Mesendoderm (in vitro differentiated cells): ENCODE measurements at regions not wholly inside any gene's neighbourhood (a gene's known extent, or its start where the extent isn't known, plus 50 kb on each side); places are given as distances from the start of the nearest gene placed in this dataset.
A peak's percentile ranks its signal among the peaks of the same experiment; 100 is the strongest.

Source experiments
- DNase-seq: peaks from one replicate; pipeline ENCODE4 v3.0.0; 2013
- H2AK5ac ChIP-seq: 2 replicates; pipeline ENCODE4 v1.6.1; 2013; ENCODE audit warnings: low read length, inconsistent platforms
- H2BK120ac ChIP-seq: 2 replicates; pipeline ENCODE4 v1.6.1; 2013; ENCODE audit warnings: low read depth, mild to moderate bottlenecking, low read length, moderate library complexity, mixed read lengths
- H2BK15ac ChIP-seq: replicated peaks from 2 replicates; pipeline ENCODE4 v1.6.1; 2013; ENCODE audit warnings: low read depth, mild to moderate bottlenecking, moderate library complexity
- H2BK5ac ChIP-seq: 2 replicates; pipeline ENCODE4 v1.6.1; 2013; ENCODE audit warnings: low read length, inconsistent platforms
- H3K18ac ChIP-seq: 2 replicates; pipeline ENCODE4 v1.6.1; 2013; ENCODE audit warnings: mild to moderate bottlenecking, low read length, mixed read lengths
- H3K23ac ChIP-seq: one replicate; pipeline ENCODE4 v1.6.1; 2013; ENCODE audit warnings: low read length
- H3K27ac ChIP-seq: 2 replicates; pipeline ENCODE4 v1.5.1; 2013; ENCODE audit warnings: low read depth, mild to moderate bottlenecking, inconsistent platforms, low read length, moderate library complexity
- H3K27me3 ChIP-seq: 2 replicates; pipeline ENCODE4 v1.6.1; 2013; ENCODE audit warnings: low read length, control low read depth, mild to moderate bottlenecking, inconsistent platforms; ENCODE audit not compliant: insufficient read depth, poor library complexity
- H3K36me3 ChIP-seq: 2 replicates; pipeline ENCODE4 v1.6.1; 2013; ENCODE audit warnings: low read length, inconsistent platforms; ENCODE audit not compliant: control insufficient read depth, insufficient read depth
- H3K4ac ChIP-seq: one replicate; pipeline ENCODE4 v1.6.1; 2013; ENCODE audit warnings: low read depth, mild to moderate bottlenecking, low read length, moderate library complexity
- H3K4me1 ChIP-seq: 2 replicates; pipeline ENCODE4 v1.6.1; 2013; ENCODE audit warnings: low read depth, low read length, inconsistent platforms; ENCODE audit not compliant: control insufficient read depth
- H3K4me2 ChIP-seq: 2 replicates; pipeline ENCODE4 v1.6.1; 2013; ENCODE audit warnings: low read length
- H3K4me3 ChIP-seq: 2 replicates; pipeline ENCODE4 v1.5.1; 2013; ENCODE audit warnings: mild to moderate bottlenecking, low read length
- H3K56ac ChIP-seq: one replicate; pipeline ENCODE4 v1.6.1; 2013; ENCODE audit warnings: low read length
- H3K79me1 ChIP-seq: 2 replicates; pipeline ENCODE4 v1.6.1; 2013; ENCODE audit warnings: low read length, inconsistent platforms
- H3K79me2 ChIP-seq: 2 replicates; pipeline ENCODE4 v1.6.1; 2013; ENCODE audit warnings: mild to moderate bottlenecking, low read length; ENCODE audit not compliant: control insufficient read depth, insufficient read depth
- H3K9ac ChIP-seq: 2 replicates; pipeline ENCODE4 v1.6.1; 2013; ENCODE audit warnings: low read length, inconsistent platforms
- H4K5ac ChIP-seq: one replicate; pipeline ENCODE4 v1.6.1; 2013; ENCODE audit warnings: low read length
- H4K8ac ChIP-seq: one replicate; pipeline ENCODE4 v1.6.1; 2013; ENCODE audit warnings: low read depth, mild to moderate bottlenecking, control low read depth, low read length, moderate library complexity
- WGBS: extraction: QIAGEN DNeasy Blood & Tissue Kit; methylation state at CpG from one replicate; pipeline ENCODE4 v1.1.7; 2013; ENCODE audit warnings: low lambda C conversion rate, missing lambda C conversion rate; ENCODE audit not compliant: insufficient coverage; ENCODE audit errors: extremely low coverage; 5-methylcytosine and 5-hydroxymethylcytosine counted together

- no peak overlapping the region for H3K18ac ChIP-seq
- H2BK5ac ChIP-seq: no peak overlapping the region
- H4K8ac ChIP-seq: no peak overlapping the region
- no peak overlapping the region for H3K23ac ChIP-seq
- H2BK15ac ChIP-seq: no peak overlapping the region
- no peak overlapping the region for H3K9ac ChIP-seq
- no peak overlapping the region for H3K4ac ChIP-seq
- no peak overlapping the region for H4K5ac ChIP-seq
- no peak overlapping the region for H3K4me2 ChIP-seq
- H3K27ac ChIP-seq: no peak overlapping the region
- no peak for DNase-seq
- H3K4me3 ChIP-seq: no peak overlapping the region
- H3K79me2 ChIP-seq: no peaks in the 10 kb centered on the region
- H3K79me1 ChIP-seq: no peaks in the 10 kb centered on the region
- no peak overlapping the region for H3K56ac ChIP-seq
- no CpG with 5 or more reads among the region's 2 CpGs for WGBS
- H3K4me1 ChIP-seq: no peaks in the 10 kb centered on the region
- no peak overlapping the region for H2BK120ac ChIP-seq
- no peaks in the 10 kb centered on the region for H3K27me3 ChIP-seq
- no peaks in the 10 kb centered on the region for H3K36me3 ChIP-seq
- H2AK5ac ChIP-seq: no peak overlapping the region
Measured at GRCh38 chr1:82934074-82934473, 1064.9 kb downstream of the TTLL7 start.

- Histone ChIP-seq H3K4ac (no peak overlapping the region), H3K9ac (no peak overlapping the region), H3K79me2 (no peaks in the 10 kb centered on the region), H2BK15ac (no peak overlapping the region), H3K27ac (no peak overlapping the region), H3K23ac (no peak overlapping the region), H3K36me3 (no peaks in the 10 kb centered on the region), H3K4me1 (no peaks in the 10 kb centered on the region), H3K79me1 (no peaks in the 10 kb centered on the region), H2BK120ac (no peak overlapping the region), H3K27me3 (no peaks in the 10 kb centered on the region), H3K4me2 (no peak overlapping the region), H4K5ac (no peak overlapping the region), H2BK5ac (no peak overlapping the region), H3K56ac (no peak overlapping the region), H3K18ac (no peak overlapping the region), H4K8ac (no peak overlapping the region), H3K4me3 (no peak overlapping the region), H2AK5ac (no peak overlapping the region)
- WGBS: no CpG with 5 or more reads among the region's 2 CpGs
- no peak for DNase-seq
Measured at GRCh38 chr1:82932727-82933126, 1066.2 kb downstream of the TTLL7 start.

- no peaks in the 10 kb centered on the region for H3K4me1 ChIP-seq
- no peak overlapping the region for H3K4me2 ChIP-seq
- H4K8ac ChIP-seq: no peak overlapping the region
- H3K4ac ChIP-seq: no peak overlapping the region
- WGBS: no CpG with 5 or more reads among the region's 2 CpGs
- no peaks in the 10 kb centered on the region for H3K79me2 ChIP-seq
- no peaks in the 10 kb centered on the region for H3K79me1 ChIP-seq
- no peak overlapping the region for H3K18ac ChIP-seq
- no peak overlapping the region for H2BK5ac ChIP-seq
- H3K36me3 ChIP-seq: no peaks in the 10 kb centered on the region
- H3K56ac ChIP-seq: no peak overlapping the region
- DNase-seq: no peak
- H2BK15ac ChIP-seq: no peak overlapping the region
- no peak overlapping the region for H3K27ac ChIP-seq
- no peak overlapping the region for H3K4me3 ChIP-seq
- no peak overlapping the region for H2BK120ac ChIP-seq
- H3K23ac ChIP-seq: no peak overlapping the region
- H4K5ac ChIP-seq: no peak overlapping the region
- no peak overlapping the region for H3K9ac ChIP-seq
- no peak overlapping the region for H2AK5ac ChIP-seq
- no peaks in the 10 kb centered on the region for H3K27me3 ChIP-seq
Measured at GRCh38 chr1:82932207-82932606, 1066.7 kb downstream of the TTLL7 start.

GRCh38 chr1:82931006-82931405 is 1067.9 kb downstream of the TTLL7 start:
- H3K4me3 ChIP-seq: no peak overlapping the region
- H4K8ac ChIP-seq: no peak overlapping the region
- no peak overlapping the region for H3K23ac ChIP-seq
- no peaks in the 10 kb centered on the region for H3K4me1 ChIP-seq
- H2BK120ac ChIP-seq: no peak overlapping the region
- no peak overlapping the region for H3K56ac ChIP-seq
- H3K18ac ChIP-seq: no peak overlapping the region
- H3K79me1 ChIP-seq: no peaks in the 10 kb centered on the region
- H3K9ac ChIP-seq: no peak overlapping the region
- no peaks in the 10 kb centered on the region for H3K79me2 ChIP-seq
- H4K5ac ChIP-seq: no peak overlapping the region
- H3K27me3 ChIP-seq: no peaks in the 10 kb centered on the region
- H3K36me3 ChIP-seq: no peaks in the 10 kb centered on the region
- H3K27ac ChIP-seq: no peak overlapping the region
- H2BK5ac ChIP-seq: no peak overlapping the region
- DNase-seq: peak; percentile 23
- H2BK15ac ChIP-seq: no peak overlapping the region
- no peak overlapping the region for H2AK5ac ChIP-seq
- no peak overlapping the region for H3K4me2 ChIP-seq
- H3K4ac ChIP-seq: no peak overlapping the region

GRCh38 chr1:82927753-82928152 is 1071.2 kb downstream of the TTLL7 start:
- Histone ChIP-seq H4K8ac (no peak overlapping the region), H3K79me2 (no peaks in the 10 kb centered on the region), H4K5ac (no peak overlapping the region), H3K4ac (no peak overlapping the region), H3K56ac (no peak overlapping the region), H3K27me3 (no peaks in the 10 kb centered on the region), H2BK5ac (no peak overlapping the region), H3K23ac (no peak overlapping the region), H2AK5ac (no peak overlapping the region), H3K36me3 (no peaks in the 10 kb centered on the region), H3K4me3 (no peak overlapping the region), H3K4me1 (no peaks in the 10 kb centered on the region), H2BK15ac (no peak overlapping the region), H3K79me1 (no peaks in the 10 kb centered on the region), H3K18ac (no peak overlapping the region), H2BK120ac (no peak overlapping the region), H3K9ac (no peak overlapping the region), H3K4me2 (no peak overlapping the region), H3K27ac (no peak overlapping the region)
- DNase-seq: peak; percentile 20
- no CpG with 5 or more reads among the region's 1 CpG for WGBS

GRCh38 chr1:82924666-82925065 is 1074.3 kb downstream of the TTLL7 start:
- no peak overlapping the region for H3K4me3 ChIP-seq
- no peak overlapping the region for H3K18ac ChIP-seq
- H3K9ac ChIP-seq: no peak overlapping the region
- no peak overlapping the region for H2AK5ac ChIP-seq
- H3K56ac ChIP-seq: no peak overlapping the region
- H3K79me2 ChIP-seq: no peaks in the 10 kb centered on the region
- H3K4me2 ChIP-seq: no peak overlapping the region
- H2BK5ac ChIP-seq: no peak overlapping the region
- H2BK120ac ChIP-seq: no peak overlapping the region
- H3K79me1 ChIP-seq: no peaks in the 10 kb centered on the region
- no peak overlapping the region for H2BK15ac ChIP-seq
- no peaks in the 10 kb centered on the region for H3K36me3 ChIP-seq
- no CpG with 5 or more reads among the region's 2 CpGs for WGBS
- H3K4ac ChIP-seq: no peak overlapping the region
- H3K27me3 ChIP-seq: no peaks in the 10 kb centered on the region
- no peak overlapping the region for H4K8ac ChIP-seq
- H3K23ac ChIP-seq: no peak overlapping the region
- H3K4me1 ChIP-seq: no peaks in the 10 kb centered on the region
- H4K5ac ChIP-seq: no peak overlapping the region
- no peak for DNase-seq
- no peak overlapping the region for H3K27ac ChIP-seq
